Mammary epithelial cell (primary cell): ENCODE measurements at regions not wholly inside any gene's neighbourhood (a gene's known extent, or its start where the extent isn't known, plus 50 kb on each side); places are given as distances from the start of the nearest gene placed in this dataset.

Experiments
- CTCF ChIP-seq, 2 donors: IDR thresholded peaks in 1 of 2; conservative IDR thresholded peaks in 1 of 2; 2 replicates each; pipeline ENCODE4 v1.5.1; 2011 to 2012; ENCODE audit warnings: inconsistent platforms in 2 of 2, low read length in 2 of 2, mild to moderate bottlenecking in 2 of 2, control low read depth in 1 of 2, low read depth in 1 of 2; ENCODE audit not compliant: insufficient read depth in 1 of 2; ENCODE audit errors: extremely low read depth in 1 of 2
- EZH2 ChIP-seq: IDR thresholded peaks from 2 replicates; pipeline ENCODE4 v1.6.1; 2012; ENCODE audit warnings: low read length, inconsistent platforms, borderline replicate concordance

- TF ChIP-seq CTCF (conservative IDR thresholded peaks at IDR 0.05 in 1 of 2, IDR thresholded peaks at IDR 0.05 in 1 of 2; ENCODE audit: extremely low read depth in 1 of 2, insufficient read depth in 1 of 2, low read depth in 1 of 2, low read length in 2 of 2) = no peak
- no peak for TF ChIP-seq EZH2
Measured at GRCh38 chr1:201690528-201690927, 138.4 kb upstream of the IPO9 start.
